ENCODE measurements at regions not wholly inside any gene's neighbourhood (a gene's known extent, or its start where the extent isn't known, plus 50 kb on each side); places are given as distances from the start of the nearest gene placed in this dataset.

DNA sequence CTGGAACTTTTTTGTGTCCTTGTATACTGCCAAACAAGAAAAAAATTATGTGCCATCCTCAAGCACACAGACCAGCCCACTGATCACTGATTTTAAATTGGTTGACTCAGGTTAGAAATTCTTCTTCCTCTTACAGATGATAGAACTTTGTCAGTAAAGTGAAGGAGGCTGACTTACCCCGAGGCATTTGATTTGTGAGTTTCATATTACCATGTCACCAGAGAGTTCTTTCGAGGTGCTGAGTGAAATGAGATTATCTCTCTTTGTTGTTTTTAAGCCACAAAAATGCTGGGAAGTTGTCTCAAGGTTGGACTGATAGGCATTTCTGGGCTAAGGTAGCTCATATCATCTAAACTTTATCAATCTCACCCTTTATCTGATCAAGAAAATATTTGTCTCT is 78.8 kb upstream of the FAM180A start:
- no peak for DNase-seq

DNA sequence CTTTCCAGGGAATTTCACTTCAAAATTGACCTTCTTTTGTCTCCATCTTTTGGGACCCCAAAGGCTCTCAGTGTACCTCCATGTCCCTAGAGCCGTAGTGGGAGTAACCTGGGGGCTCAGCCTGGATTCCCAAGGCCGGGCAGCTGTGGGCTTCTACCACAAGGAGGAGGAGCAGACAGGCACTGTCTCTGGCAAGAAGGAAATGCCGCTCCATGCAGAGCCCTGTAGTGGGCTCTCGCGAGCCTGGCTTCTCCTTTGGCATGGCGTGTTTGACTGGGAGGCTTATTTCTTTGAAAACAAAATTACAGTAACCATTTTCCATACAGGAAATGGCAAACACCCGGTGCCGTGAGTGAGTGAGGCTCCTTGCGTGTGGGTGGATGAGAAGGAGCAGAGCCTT is 76.8 kb upstream of the FAM180A start:
- no peak for DNase-seq

DNA sequence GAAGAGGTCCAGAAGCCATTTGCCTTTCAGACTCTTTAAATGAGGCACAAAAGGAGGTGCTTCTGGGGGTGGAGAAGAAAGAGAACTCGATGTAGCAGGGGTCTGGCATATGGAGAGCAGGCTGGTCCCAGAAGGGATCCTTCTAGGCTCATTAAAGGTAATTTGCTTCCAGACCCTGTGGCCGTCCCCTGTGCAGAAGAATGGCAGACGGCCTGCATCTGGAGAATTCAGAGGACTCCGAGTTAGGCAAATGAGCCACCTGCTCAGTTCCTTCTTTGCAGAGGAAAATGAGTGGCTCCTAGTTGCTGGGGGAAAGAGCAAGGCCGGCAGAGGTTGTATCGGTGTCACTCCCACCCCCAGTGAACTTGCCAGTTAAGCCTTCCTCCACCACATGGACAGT is 73.8 kb upstream of the FAM180A start:
- no peak for DNase-seq

DNA sequence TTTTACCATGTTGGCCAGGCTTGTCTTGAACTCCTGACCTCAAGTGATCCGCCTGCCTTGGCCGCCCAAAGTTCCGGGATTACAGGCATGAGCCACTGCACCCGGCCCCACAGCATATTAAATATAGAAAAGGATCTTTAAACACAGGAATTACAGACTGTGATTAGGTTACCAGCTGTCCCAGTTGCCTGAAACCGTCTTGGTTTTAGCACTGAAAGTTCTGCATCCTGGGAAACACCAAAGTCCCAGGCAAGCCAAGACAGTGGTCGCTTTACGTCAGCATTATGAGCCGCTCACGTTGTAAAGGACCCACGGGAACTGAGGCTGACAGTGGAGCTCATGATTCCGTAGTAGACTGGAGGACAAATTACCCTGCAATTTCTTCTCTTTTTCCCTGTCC is 69.0 kb upstream of the FAM180A start:
- DNase-seq = no peak

DNA sequence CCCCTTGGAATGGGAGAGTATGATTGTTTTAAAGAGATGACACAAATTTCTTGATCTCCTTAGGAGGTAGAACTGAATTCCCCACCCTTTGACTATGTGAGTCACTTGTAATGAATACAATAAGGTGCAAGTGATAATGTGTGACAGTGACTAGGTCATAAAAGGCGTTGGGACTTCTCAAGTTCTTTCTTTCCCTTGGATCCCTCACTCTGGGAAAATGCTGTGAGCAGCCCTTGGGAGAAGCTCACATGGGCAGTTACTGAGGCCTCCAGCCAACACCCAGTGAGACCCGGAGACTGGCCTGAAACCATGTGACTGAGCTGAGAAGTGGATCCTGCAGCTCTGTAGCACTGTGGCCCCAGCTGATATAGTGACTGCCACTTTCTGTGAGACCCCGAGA is 66.4 kb upstream of the FAM180A start:
- no peak for DNase-seq

DNA sequence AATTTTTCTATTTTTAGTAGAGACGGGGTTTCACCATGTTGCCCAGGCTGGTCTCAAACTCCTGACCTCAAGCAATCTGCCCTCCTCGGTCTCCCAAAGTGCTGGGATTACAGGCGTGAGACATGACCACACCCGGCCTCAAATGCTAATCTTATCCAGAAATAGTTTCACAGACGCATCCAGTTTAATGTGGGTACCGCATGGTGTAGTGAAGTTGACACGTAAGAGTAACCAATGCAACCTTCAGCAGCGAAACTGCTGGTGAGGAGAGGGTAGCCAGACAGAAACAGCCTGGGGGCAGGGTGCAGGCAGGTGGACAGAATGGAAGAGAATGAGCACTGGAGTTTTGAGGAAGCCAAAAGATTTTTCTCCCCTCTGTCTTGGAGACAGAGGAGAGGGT is 63.5 kb upstream of the FAM180A start:
- no peak for DNase-seq

DNA sequence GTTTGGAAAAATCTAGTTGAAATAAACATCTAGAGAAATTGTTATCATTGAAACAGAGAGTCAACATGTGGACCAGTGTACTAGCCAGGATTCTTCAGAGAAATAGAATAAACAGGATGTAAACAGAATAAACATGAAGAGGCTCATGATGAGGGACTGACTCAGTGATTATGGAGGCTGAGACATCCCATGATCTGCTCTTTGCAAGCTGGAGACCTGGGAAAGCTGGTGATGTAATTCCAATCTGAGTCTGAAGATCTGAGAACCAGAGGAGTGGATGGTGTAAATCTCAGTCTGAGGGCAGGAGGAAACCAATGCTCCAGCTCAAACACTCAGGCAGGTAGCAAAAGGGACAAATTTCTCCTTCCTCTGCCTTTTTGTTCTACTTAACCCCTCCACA is 62.9 kb upstream of the FAM180A start:
- no peak for DNase-seq

DNA sequence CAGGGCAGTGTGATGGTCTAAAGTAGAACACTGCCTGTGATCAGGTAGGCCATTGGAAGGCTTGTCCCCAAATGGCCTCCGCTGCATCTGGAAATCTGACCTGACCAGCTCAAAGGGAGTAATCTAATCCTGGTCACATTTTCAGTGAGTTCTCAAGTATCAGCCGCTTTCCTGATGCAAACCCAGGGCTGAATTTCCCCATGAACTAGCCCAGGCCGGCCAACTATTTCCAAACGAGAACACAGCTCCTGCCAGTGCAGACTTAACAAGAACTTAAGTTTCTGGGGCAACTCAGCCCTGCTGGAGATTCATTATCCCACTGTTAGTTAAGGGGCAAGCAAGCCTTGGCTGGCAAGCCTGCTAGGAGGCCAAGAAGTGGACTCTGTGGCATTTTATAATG is 59.6 kb upstream of the FAM180A start:
- DNase-seq = no peak

DNA sequence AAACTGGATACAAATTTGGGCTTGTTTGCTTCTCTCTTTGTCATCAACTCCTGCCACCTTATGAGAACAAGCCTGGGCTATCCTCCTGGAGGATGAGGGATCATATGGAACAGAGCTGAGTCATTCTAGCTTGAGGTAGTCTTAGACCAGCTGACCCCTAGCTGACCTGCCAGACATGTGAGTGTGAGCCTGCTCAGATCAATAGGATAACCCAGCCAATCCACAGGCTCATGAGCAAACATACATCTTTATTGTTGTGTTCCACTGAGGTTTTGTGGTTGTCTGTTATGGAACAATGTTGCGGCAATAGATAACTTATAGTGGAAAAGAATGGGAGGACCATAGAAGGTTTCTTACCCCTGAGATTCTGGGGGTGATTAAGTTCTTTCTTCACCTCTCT is 54.5 kb upstream of the FAM180A start:
- DNase-seq = no peak

DNA sequence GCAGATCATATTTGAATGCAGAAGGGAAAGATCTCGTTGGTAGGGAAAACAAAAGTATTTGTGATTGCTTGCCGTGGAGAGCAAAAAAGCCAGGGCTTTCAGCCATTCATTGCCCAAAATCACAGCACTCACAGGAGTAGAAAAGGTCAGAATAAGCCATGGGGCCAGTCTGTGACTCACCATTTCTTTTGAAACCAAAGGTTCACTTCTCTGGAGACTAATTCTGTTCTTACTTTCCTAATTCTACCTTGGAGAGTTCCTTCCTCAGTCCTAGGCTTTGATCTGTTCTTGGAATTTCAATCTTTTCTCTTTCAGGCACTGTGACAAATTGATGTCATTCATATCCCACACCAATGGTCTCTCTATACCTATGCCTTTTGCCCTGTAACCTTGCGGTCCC is 54.1 kb upstream of the FAM180A start:
- no peak for DNase-seq

DNA sequence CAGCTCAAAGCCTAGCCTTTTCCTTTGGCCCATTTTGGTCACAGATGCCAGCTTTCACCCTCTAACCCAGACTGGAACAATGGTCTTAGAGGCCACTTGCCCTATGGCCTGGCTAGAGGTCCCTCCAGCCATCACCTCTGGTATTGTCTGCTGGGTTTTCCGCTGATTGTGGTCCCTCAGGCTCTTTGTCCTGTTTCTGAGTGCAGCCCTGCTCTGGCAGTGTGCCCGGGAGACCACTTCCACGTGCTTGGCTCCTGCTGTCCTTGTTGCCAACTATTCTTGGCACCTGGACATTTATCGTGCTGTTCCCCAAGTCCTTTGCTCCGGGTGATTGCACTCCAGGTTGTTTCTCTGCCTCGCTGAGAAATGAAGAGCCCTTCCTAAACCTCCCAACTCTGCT is 53.3 kb upstream of the FAM180A start:
- DNase-seq = no peak

DNA sequence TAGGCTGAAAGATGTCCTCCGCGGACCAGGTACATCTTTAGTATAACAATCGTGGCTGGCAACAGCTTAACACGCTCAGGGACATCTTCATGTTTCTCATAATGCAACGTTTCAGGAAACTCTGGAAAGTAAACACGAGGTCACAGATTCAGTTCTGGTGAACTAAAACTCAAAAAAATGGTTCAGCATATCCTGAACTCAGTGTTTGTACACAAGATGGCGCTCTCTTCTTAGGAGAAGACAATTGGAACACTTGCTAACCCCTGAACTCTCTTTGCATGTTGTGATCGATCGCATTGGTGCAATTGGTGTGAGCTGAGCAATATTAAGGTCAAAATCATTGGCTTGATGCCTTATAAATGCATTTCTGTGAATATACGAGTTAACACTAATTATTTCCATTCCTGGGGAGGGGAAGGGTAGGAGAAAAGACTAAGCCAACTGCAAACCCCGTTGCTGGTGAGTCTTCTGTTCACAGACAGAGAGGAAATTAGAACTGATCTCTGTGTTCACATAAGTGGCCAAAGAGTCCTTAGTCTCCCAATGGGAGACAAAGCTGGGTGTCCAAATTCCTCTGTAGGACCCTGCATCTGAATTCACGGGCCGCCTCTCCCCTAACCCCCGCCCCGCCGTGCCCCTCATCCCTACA is 52.6 kb upstream of the FAM180A start:
- DNase-seq = peak in 3 of 5 donors; percentile 21 to 53 (median 29)

DNA sequence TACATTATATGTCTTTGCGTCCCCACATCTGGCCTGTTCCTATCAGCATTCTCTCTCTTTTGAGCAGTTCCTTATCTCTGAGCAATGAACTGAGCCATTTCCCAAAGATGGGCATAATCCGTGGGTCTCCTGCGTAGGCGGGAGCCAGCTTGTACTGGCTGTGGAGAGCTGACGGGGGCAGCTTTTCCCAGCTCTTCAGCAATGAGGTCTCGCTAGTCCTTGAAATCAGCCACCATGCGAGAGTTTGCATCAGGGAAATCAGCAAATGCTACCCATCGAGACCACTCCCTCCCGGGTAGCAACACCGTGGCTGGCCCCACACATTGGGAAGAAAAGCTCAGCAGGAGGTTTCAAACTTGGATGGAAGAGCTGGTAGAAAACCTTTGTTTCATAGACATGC is 51.9 kb upstream of the FAM180A start:
- DNase-seq = no peak

DNA sequence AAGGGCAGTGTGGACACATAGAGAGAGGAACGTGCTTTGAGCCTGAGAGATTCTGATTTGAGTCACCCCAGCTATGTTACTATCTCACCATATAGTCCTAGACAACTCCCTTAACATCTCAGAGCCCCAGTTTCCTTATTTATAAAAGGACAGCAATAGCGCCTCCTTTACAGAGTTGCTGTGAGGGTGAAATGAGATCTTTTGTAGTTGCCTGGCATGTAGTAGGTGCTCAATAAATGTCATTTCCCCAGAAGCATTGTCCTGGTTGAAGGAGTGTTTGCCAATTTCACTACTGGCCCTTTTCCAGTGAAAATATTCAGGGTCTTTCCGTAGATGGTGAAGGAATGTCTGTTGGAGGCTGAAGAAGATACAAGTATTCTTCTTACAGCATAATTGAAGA is 51.3 kb upstream of the FAM180A start:
- no peak for DNase-seq

All from T-helper 1 cell (primary cell).